ENCODE measurements at regions not wholly inside any gene's neighbourhood (a gene's known extent, or its start where the extent isn't known, plus 50 kb on each side); places are given as distances from the start of the nearest gene placed in this dataset.

DNA sequence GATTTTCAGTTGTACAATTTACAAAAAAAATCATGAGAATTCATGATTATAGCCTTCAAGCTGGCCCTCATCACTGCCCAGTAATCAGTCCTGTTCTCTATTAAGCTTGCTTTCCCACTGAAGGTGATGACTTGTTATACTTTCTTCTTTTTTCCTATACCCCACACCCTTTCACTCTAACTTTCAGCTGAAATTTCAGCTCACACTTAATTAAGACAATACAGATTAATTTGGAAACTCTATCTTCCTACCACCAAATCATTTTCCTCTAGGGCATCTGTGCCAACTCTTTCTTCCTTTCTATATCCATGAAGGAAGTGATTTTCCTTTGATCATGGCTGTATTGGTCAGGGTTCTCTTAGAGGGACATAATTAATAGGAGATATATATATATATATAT, 449.9 kb downstream of the CD109 start:
- no peak for DNase-seq (ENCODE audit: low read depth in 3 of 3, low spot score in 2 of 3)

- DNase-seq (ENCODE audit: low read depth in 3 of 3, low spot score in 2 of 3) = no peak
These were observed 441.9 kb downstream of the CD109 start for GRCh38 chr6:74137911-74138310.

DNA sequence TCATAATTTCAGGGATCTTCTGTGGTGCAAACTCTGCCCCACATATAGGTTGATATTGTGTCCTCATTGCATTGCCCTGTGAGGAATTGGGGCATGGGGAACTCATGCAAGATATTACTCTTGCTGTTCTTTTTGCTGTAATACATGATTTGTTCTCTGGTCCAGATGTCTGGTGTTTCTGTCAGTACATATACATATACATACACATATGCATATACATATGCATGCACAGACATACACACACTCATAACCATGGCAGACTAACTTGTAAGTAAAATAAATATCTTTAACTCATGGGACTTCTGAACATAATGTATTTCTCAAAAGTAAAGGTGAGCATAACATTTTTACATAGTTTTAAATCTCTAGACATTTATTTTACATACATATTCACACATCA, 438.3 kb downstream of the CD109 start:
- DNase-seq (ENCODE audit: low read depth in 3 of 3, low spot score in 2 of 3) = no peak

DNA sequence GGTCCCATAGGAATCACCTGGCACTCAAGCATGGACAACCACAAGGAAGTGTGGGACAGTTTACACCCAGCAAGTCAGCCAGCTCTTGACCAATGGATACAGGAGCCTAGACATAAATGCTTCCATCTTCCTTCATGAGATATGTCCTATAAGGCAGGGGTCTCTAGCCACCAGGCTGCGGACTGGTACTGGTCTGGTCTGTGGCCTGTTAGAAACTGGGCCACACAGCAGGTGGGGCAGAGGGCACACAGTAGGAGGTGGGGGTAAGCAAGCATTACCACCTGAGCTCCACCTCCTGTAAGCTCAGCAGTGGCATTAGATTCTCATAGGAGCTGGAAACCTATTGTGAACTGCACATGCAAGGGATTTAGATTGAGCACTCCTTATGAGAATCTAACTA, 437.1 kb downstream of the CD109 start:
- DNase-seq (ENCODE audit: low read depth in 3 of 3, low spot score in 2 of 3) = no peak

DNA sequence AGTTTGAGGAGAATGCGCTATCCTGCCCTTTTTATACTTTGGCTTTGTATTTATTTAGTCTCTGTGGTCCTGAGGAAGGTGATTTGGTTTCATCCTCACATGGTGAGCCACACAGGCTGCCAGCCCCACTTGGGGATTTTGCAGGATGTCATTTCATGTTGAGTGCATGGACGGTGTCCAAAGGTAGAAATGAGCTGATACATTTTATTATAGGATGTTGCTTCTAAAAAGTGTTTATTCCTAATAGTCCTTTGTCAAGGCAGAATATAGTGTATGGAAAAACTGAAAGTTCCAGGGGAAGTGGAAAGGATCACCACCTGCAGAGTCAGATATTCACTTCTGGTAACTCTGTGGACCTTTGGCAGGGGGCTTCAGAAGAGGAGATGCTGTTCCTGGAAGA, 434.6 kb downstream of the CD109 start:
- no peak for DNase-seq (ENCODE audit: low read depth in 3 of 3, low spot score in 2 of 3)

DNA sequence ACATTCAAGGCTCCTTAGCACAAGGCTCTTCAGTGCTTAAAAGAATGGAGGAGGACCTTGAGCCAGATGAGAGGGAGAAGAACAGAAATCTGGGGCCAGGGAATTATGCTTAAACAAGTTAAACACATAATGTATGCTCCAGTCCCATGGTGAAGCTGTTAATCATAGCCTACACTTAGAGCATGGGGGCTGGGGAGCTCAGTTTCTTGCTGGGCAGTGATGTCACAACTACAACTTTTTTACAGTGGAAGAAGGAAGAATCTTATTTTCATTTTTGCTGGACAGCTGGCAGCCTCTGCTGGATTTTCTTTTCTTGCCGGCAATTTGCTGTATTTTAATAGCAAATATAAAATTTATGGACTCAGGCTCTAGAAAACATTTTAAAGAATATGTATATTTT, 432.5 kb downstream of the CD109 start:
- no peak for DNase-seq (ENCODE audit: low read depth in 3 of 3, low spot score in 2 of 3)

- no peak for DNase-seq (ENCODE audit: low read depth in 3 of 3, low spot score in 2 of 3)
These were observed 421.1 kb downstream of the CD109 start for GRCh38 chr6:74117113-74117512.

- DNase-seq (ENCODE audit: low read depth in 3 of 3, low spot score in 2 of 3) = no peak
These were observed 419.7 kb downstream of the CD109 start for GRCh38 chr6:74115674-74116073.

- DNase-seq (ENCODE audit: low read depth in 3 of 3, low spot score in 2 of 3) = no peak
These were observed 418.4 kb downstream of the CD109 start for GRCh38 chr6:74114428-74114827.

GRCh38 chr6:74113901-74114300, 417.9 kb downstream of the CD109 start:
- no peak for DNase-seq (ENCODE audit: low read depth in 3 of 3, low spot score in 2 of 3)

- no peak for DNase-seq (ENCODE audit: low read depth in 3 of 3, low spot score in 2 of 3)
These were observed 407.4 kb downstream of the CD109 start for GRCh38 chr6:74103417-74103816.

GRCh38 chr6:74100719-74101287, 404.8 kb downstream of the CD109 start:
- no peak for DNase-seq (ENCODE audit: low read depth in 3 of 3, low spot score in 2 of 3)

DNA sequence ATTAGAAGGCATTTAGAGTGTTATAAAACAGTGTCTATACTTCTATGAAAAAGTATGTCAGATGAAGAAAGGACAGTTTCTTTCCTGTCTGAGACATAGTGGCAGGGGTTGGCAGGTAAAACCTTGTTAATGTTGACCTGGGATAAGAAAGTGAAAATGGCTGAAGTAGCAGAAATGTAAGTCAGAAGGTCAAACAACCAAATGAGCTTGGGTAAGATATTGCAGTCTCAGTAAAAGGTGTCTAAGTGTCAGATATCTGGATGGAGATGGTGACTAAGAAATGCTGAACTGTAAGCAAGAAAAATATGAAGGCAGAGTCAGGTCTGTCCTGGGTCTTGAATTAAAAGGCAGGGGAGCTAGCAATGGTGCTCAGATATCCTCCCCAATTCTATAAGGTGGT, 400.3 kb downstream of the CD109 start:
- DNase-seq (ENCODE audit: low read depth in 3 of 3, low spot score in 2 of 3) = no peak

DNA sequence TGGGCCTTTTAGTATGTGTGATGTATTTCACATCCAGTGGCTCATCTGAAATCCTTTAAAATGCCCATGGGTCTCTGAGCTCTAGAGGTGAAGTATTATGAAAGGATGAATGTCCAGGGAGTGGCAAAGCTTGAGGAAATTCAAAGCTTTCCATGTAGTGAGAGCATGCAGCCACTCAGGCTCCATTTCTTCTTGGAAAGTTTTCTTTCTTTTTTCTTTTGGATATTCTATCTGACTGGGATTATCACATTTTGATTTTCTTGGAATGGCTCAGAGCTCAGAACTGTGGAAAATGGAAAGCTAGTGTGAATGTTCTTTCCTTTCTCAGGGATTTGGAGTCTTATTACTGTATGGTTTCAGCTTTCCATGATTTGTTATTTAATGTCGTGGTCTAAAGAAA, 397.4 kb downstream of the CD109 start:
- DNase-seq (ENCODE audit: low read depth in 3 of 3, low spot score in 2 of 3) = no peak

DNA sequence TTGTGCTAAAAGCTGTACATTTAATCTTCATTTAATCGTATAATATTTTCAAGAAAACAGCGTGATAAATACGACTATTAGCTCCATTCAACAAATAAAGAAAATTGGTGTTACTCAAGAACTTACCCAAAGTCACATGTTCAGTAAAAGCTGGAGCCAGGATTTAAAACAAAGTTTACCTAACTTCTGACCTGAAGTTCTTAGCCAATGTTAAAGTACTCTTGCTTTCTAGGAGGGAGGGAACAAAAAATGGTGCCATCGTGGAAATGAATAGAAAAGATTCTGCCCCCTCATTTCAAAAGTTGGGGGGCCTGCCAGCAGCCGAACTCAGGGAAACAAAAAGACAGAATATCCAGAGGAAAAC, 395.8 kb downstream of the CD109 start:
- DNase-seq (ENCODE audit: low read depth in 3 of 3, low spot score in 2 of 3) = no peak

GRCh38 chr6:74091136-74091793, 395.3 kb downstream of the CD109 start:
- DNase-seq (ENCODE audit: low read depth in 3 of 3, low spot score in 2 of 3) = peak; percentile 2 to 29 (median 6)

- peak in 1 of 3 donors; percentile 7 for DNase-seq (ENCODE audit: low read depth in 3 of 3, low spot score in 2 of 3)
These were observed 391.9 kb downstream of the CD109 start for GRCh38 chr6:74087899-74088298.

- DNase-seq (ENCODE audit: low read depth in 3 of 3, low spot score in 2 of 3) = no peak
These were observed 379.9 kb downstream of the CD109 start for GRCh38 chr6:74075896-74076295.

DNA sequence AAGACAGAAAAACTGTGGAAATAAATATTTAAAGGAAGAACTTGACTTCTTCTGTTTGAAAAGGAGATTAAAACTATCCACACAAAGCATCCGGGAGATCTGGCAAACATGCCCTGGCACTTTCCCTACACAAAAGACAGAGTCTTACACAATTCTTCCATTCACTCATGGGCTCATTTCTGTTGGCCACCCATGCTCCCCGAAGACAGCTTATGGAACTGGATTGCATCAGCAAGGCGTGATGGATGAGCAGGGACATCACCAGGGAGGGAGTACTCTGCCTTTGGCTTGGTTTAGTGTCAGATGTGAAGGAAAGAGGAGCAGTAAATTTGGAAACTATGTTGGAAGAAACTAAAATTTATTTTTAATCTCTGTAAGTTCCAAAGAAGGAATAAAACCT, 379.3 kb downstream of the CD109 start:
- no peak for DNase-seq (ENCODE audit: low read depth in 3 of 3, low spot score in 2 of 3)

- DNase-seq (ENCODE audit: low read depth in 3 of 3, low spot score in 2 of 3) = no peak
These were observed 378.6 kb downstream of the CD109 start for GRCh38 chr6:74074645-74075044.

DNA sequence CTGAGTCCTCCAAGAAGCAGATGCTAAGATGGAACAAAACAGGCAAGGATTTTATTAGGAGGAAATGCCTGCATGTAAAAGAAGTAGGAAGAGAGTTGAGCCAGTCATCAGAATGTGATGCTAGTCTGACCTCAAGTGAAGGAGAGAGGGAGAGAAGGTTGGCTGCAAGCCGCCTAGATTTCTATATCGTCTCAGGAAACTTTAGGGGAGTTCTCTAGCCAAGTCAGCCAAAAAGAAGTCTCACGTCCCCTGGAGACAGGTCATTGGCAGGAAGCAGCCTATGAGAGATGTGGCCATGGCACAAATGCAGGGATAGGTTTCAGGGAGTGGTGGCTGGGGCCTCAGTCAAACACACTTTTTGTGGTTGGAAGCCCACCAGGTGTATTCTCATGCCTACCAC, 378.0 kb downstream of the CD109 start:
- no peak for DNase-seq (ENCODE audit: low read depth in 3 of 3, low spot score in 2 of 3)

DNA sequence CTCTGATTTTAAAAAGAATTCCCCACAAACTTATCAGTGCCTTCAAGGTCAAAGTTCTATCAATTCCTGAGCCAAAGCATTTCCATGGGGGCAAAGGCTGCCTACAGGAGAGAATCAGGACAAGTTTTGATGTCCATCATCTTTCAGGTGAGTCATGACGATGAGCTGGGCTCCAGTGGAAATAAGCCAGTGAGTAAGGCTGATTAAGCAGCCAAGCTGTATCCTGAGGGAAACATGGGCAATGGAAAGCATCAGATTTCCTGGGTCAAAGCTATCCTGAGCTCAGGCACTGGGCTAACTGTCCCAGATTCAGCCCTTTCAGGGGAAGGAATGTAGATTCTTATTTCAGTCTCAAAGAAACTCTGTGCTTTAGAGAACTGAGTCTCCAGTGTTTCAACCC, 377.4 kb downstream of the CD109 start:
- DNase-seq (ENCODE audit: low read depth in 3 of 3, low spot score in 2 of 3) = no peak

DNA sequence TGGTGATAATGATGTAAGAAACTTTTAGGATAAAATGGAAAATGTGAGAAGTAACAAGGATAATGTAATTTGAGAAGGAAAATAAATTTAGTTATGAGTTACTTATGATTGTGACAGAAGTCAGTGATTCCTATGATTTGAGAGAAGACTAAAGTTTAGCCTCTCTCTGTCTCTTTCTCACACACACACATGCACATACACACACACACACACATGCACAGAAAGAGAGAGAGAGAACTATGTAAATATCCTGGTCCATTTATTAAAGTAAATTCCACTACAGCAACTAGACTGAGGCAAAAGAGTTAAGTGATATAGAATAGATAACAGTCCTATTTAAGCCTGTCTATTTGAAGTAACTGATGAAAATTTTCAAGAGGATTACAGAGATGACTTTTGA, 375.2 kb downstream of the CD109 start:
- DNase-seq (ENCODE audit: low read depth in 3 of 3, low spot score in 2 of 3) = no peak
